NT2/D1 (cell line): ENCODE measurements at regions not wholly inside any gene's neighbourhood (a gene's known extent, or its start where the extent isn't known, plus 50 kb on each side); places are given as distances from the start of the nearest gene placed in this dataset.

Experiments
- DNase-seq: peaks from one replicate; pipeline ENCODE4 v3.0.0-alpha.2; 2011; ENCODE audit warnings: low read depth, low spot score
- H3K27me3 ChIP-seq: 2 replicates; pipeline ENCODE4 v1.6.0; 2011; ENCODE audit warnings: mild to moderate bottlenecking; ENCODE audit not compliant: insufficient read length, insufficient read depth
- H3K36me3 ChIP-seq: 2 replicates; pipeline ENCODE4 v1.6.1; 2011; ENCODE audit warnings: mild to moderate bottlenecking, low read length, mixed read lengths; ENCODE audit not compliant: insufficient read depth, insufficient read length
- H3K4me1 ChIP-seq: 2 replicates; pipeline ENCODE4 v1.5.1; 2011; ENCODE audit not compliant: insufficient read depth, insufficient read length
- H3K4me3 ChIP-seq: 2 replicates; pipeline ENCODE4 v1.5.1; 2011; ENCODE audit warnings: low read depth; ENCODE audit not compliant: insufficient read length
- H3K9ac ChIP-seq: 2 replicates; pipeline ENCODE4 v1.6.0; 2011; ENCODE audit warnings: low read depth; ENCODE audit not compliant: insufficient read length
- H3K9me3 ChIP-seq: 2 replicates; pipeline ENCODE4 v1.5.1; 2011; ENCODE audit warnings: mild to moderate bottlenecking, low read length; ENCODE audit not compliant: insufficient read depth
- SUZ12 ChIP-seq: IDR thresholded peaks from 2 replicates; pipeline ENCODE4 v1.6.1; 2011; ENCODE audit not compliant: insufficient read length, insufficient read depth; ENCODE audit errors: extremely low read depth
- YY1 ChIP-seq: IDR thresholded peaks from 2 replicates; pipeline ENCODE4 v1.6.1; 2011; ENCODE audit not compliant: insufficient read length, insufficient read depth
- ZNF274 ChIP-seq: IDR thresholded peaks from 2 replicates; pipeline ENCODE4 v1.6.1; 2011; ENCODE audit warnings: mild to moderate bottlenecking, low read depth, low read length

DNA sequence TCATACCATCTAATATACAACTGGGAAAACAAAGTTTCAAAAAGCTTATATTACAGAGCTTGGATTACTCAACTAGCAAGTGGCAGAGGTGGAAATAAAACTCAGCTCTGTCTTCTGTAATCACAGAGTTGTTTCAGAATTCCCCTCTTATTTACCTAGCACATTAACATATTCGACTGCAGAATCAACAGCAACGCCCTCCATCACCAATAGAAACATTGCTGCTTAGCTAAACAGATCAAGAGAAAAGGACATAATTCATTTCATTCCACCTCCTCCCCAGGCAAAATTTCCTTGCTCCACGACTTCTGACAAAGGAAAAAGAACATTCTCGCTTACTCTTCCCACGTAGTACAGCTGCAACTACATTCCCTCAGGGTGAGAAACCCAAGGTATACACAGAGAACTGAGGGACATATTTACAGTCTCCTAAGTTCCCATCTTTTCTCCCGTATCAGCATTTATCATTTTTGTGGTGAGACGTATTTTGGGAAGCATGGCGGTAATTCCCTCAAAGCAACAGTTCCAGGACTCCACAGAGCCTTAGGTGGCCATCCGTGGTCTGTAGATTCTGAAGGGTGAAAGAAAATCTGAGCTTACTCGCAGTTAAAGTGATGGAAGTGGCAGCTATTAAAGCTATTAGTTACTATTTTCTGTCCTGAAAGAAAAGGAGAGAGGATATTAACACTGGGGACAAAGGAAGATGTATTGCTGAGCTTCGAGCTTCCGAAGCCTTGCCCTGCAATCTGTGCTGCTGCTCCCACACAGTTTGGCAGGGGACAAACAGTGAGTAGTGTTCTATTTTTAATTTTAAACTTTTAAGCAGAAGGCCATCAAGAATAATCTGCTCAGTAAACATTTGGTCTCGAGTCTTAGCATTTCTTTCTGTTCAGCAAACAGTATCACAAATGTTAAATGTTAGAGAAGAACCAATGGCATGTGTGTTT, 1296.2 kb downstream of the CDH8 start:
- TF ChIP-seq SUZ12 (no peak), ZNF274 (no peak), YY1 (no peak)
- Histone ChIP-seq H3K36me3 (no peaks in the 10 kb centered on the region), H3K27me3 (no peaks in the 10 kb centered on the region), H3K4me1 (no peaks in the 10 kb centered on the region), H3K4me3 (no peak overlapping the region), H3K9ac (no peak overlapping the region), H3K9me3 (no peaks in the 10 kb centered on the region)
- DNase-seq: no peak

DNA sequence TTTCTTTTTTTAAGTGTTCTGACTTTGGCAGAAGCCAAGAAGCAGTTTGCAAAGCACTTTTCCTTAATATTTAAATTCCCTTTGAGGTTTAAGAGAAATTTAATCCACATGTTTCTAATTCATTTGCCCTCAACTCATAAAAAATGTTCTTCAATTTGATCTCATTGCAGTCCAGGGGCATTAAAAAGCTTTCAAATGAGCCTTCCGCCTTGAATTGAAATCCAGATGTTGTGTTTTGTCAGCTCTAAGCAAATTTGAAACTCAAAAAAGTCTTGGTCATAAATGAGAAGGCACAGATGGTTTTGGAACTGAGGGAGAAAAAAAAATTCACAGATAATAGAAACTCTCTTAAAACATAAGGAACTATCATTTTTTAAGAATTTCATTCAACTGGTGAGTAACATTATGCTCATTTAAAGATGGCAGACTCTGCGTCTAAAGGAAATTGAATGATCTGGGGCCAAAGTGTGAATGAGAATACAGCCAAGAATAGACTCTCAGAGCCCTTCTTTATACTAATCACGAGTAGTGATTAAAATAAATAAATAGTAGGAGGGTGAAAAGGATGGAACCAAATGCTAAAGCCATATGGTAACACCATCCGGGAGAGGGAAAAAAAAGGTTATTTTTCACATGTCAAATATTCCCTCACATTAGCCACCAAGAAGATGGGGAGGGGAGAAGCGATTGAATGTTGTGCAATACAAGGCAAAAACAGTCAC, 1304.7 kb downstream of the CDH8 start:
- TF ChIP-seq YY1 (no peak), ZNF274 (no peak), SUZ12 (no peak)
- Histone ChIP-seq H3K9me3 (no peaks in the 10 kb centered on the region), H3K4me3 (no peak overlapping the region), H3K9ac (no peak overlapping the region), H3K36me3 (no peaks in the 10 kb centered on the region), H3K4me1 (no peaks in the 10 kb centered on the region), H3K27me3 (no peaks in the 10 kb centered on the region)
- no peak for DNase-seq

DNA sequence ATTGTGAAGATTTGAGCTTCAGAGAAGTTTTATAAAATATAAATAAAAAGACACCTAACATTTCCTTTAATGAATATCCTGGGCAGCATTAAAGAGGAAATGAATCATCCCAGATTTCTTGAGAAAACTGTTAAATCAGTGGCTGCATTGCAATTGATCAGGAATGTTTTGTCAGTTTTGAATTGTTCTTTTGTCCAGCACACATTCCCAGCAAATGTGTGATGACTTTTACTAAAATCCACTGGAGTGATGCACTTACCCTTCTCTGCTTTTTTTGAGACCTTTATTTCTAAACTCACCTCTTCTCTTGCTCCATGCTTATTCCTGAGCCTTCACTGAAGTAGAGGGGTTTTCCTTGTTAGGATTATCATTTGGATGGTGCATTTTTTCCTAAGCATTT, 1307.2 kb downstream of the CDH8 start:
- H3K9ac ChIP-seq: no peak overlapping the region
- no peak for TF ChIP-seq SUZ12
- TF ChIP-seq YY1: no peak
- TF ChIP-seq ZNF274: no peak

DNA sequence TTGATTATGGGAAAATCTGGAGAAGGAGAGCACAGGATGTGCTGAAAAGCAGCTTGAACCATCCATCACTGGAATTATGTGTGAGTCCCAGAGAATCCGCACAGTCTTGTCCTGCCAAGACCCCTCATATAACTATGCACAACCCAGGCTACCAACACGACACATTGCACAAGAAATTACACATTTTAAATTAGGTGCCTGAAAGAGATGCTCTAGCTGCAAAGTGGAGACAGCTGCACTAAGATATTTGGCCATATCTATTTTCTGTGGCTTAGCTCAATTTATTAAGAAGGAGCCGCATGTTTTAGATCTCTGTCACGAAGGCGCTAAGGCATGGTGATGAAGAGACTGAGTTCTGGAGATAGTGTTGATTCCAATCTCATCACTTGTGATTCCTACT, 1308.4 kb downstream of the CDH8 start:
- no peaks in the 10 kb centered on the region for H3K9me3 ChIP-seq
- TF ChIP-seq YY1: no peak
- TF ChIP-seq SUZ12: no peak
- TF ChIP-seq ZNF274: no peak
- no peak for DNase-seq
- no peaks in the 10 kb centered on the region for H3K4me1 ChIP-seq
- no peak overlapping the region for H3K4me3 ChIP-seq
- no peaks in the 10 kb centered on the region for H3K27me3 ChIP-seq
- H3K9ac ChIP-seq: no peak overlapping the region
- H3K36me3 ChIP-seq: no peaks in the 10 kb centered on the region

More for the DNA sequence above, 1307.2 kb downstream of the CDH8 start:
- Histone ChIP-seq H3K27me3 (no peaks in the 10 kb centered on the region), H3K4me3 (no peak overlapping the region), H3K4me1 (no peaks in the 10 kb centered on the region), H3K9me3 (no peaks in the 10 kb centered on the region), H3K36me3 (no peaks in the 10 kb centered on the region)
- DNase-seq: no peak

DNA sequence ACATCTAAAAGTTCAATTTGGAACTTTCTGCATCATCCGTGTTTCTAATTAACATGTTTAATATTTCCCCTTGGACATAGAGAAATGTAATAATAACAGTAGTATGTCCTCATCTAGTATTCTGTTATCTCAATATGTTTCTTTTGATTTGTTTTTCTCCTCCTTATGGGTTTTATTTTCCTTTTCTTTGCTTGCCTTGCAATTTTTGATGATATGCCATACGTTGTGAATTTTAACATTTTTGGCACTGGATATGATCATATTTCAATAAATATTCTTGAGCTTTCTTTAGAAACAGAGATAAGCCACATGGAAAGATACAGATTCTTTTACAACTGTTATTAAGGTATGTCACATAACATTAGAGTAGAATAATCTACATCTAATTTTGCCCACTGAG, 1316.2 kb downstream of the CDH8 start:
- no peaks in the 10 kb centered on the region for H3K9me3 ChIP-seq
- TF ChIP-seq YY1: no peak
- no peak for TF ChIP-seq SUZ12
- no peak for TF ChIP-seq ZNF274
- no peaks in the 10 kb centered on the region for H3K4me1 ChIP-seq
- H3K4me3 ChIP-seq: no peak overlapping the region
- H3K36me3 ChIP-seq: no peaks in the 10 kb centered on the region
- H3K27me3 ChIP-seq: no peaks in the 10 kb centered on the region
- no peak for DNase-seq
- no peak overlapping the region for H3K9ac ChIP-seq

DNA sequence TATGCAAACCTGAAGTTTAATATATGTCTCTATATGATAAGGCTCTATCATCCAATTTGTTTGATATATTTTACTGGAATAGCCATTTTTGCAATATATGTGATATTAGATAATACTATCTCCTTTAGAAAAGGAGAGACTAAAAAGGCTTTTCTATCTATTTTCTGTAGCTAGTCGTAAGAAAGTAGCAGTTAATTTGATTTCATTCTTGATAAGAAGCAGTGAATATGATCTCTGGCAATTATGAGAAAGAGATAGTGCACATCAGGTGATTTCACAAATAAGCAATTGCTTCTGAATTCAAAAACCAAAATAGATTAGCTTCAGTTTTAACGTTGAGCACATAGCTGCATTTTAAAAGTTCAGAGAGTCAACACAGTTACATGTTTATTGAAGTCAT, 1318.4 kb downstream of the CDH8 start:
- H3K27me3 ChIP-seq: no peaks in the 10 kb centered on the region
- no peaks in the 10 kb centered on the region for H3K4me1 ChIP-seq
- DNase-seq: no peak
- H3K9me3 ChIP-seq: no peaks in the 10 kb centered on the region
- H3K36me3 ChIP-seq: no peaks in the 10 kb centered on the region
- no peak for TF ChIP-seq YY1
- TF ChIP-seq SUZ12: no peak
- no peak for TF ChIP-seq ZNF274
- no peak overlapping the region for H3K9ac ChIP-seq
- H3K4me3 ChIP-seq: no peak overlapping the region

DNA sequence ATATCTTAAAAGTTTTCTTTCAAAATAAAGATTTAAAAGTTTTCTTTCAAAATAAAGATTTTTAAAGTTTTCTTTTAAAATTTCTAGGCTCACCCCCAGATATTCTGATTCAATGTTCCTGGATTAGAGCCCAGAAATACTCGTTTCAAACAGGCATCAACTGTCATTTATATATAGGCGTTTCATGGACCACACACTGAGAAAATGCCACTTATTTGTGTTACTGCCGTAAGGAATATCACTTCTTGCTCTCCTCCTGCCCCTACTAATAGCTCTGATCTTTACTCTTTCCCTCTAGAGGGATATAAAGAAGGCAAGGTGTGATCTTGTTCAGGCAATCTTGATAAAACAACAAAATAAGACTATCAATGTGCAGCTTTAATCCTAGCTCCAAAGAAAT, 1324.1 kb downstream of the CDH8 start:
- no peaks in the 10 kb centered on the region for H3K27me3 ChIP-seq
- TF ChIP-seq SUZ12 (no peak), ZNF274 (no peak), YY1 (no peak)
- no peaks in the 10 kb centered on the region for H3K4me1 ChIP-seq
- H3K36me3 ChIP-seq: no peaks in the 10 kb centered on the region
- no peak overlapping the region for H3K4me3 ChIP-seq
- H3K9ac ChIP-seq: no peak overlapping the region
- H3K9me3 ChIP-seq: no peaks in the 10 kb centered on the region
- no peak for DNase-seq
